22Rv1 (cell line): ENCODE measurements at regions not wholly inside any gene's neighbourhood (a gene's known extent, or its start where the extent isn't known, plus 50 kb on each side); places are given as distances from the start of the nearest gene placed in this dataset.

Source experiments
- CTCF ChIP-seq: fragments of 450-650 bp; IDR thresholded peaks from 2 replicates; pipeline ENCODE4 v1.5.1; 2017; ENCODE audit warnings: mild to moderate bottlenecking
- ZFX ChIP-seq: fragments of 450-650 bp; IDR thresholded peaks from 2 replicates; pipeline ENCODE4 v1.6.1; 2017; ENCODE audit warnings: antibody characterized with exemption, borderline replicate concordance

- no peak for TF ChIP-seq CTCF
- no peak for TF ChIP-seq ZFX
These were observed 66.0 kb upstream of the RALY start for GRCh38 chr20:33927724-33928123.
